ENCODE measurements at regions not wholly inside any gene's neighbourhood (a gene's known extent, or its start where the extent isn't known, plus 50 kb on each side); places are given as distances from the start of the nearest gene placed in this dataset.
A peak's percentile ranks its signal among the peaks of the same experiment; 100 is the strongest.
"Not testable (repeated sequence)": the region's sequence is repeated elsewhere in the genome, so short reads cannot be mapped to it uniquely, and the experiment has no call there.

GRCh38 chr2:190742431-190742830, 93.5 kb downstream of the NAB1 start:
- no peak for DNase-seq
- in situ Hi-C loops (cut with MboI; ENCODE audit: low pct_unique_long_range_greater_than_20kb, low sequenced_read_pairs): no loop called here

- in situ Hi-C loops (cut with MboI; ENCODE audit: low pct_unique_long_range_greater_than_20kb, low sequenced_read_pairs): no loop called here
- DNase-seq: no peak
Measured at GRCh38 chr2:190744041-190744440, 95.2 kb downstream of the NAB1 start.

GRCh38 chr2:190746971-190747761, 98.3 kb downstream of the NAB1 start:
- peak; percentile 16 for DNase-seq
- in situ Hi-C loops (cut with MboI; ENCODE audit: low pct_unique_long_range_greater_than_20kb, low sequenced_read_pairs): no loop called here

GRCh38 chr2:190748966-190749365, 100.1 kb downstream of the NAB1 start:
- in situ Hi-C loops (cut with MboI; ENCODE audit: low pct_unique_long_range_greater_than_20kb, low sequenced_read_pairs): no loop called here
- DNase-seq: no peak

- DNase-seq: no peak
- in situ Hi-C loops (cut with MboI; ENCODE audit: low pct_unique_long_range_greater_than_20kb, low sequenced_read_pairs): no loop called here
Measured at GRCh38 chr2:190755772-190756415, 107.0 kb downstream of the NAB1 start.

- in situ Hi-C loops (cut with MboI; ENCODE audit: low pct_unique_long_range_greater_than_20kb, low sequenced_read_pairs): no loop called here
- no peak for DNase-seq
Measured at GRCh38 chr2:190759749-190760213, 110.9 kb downstream of the NAB1 start.

GRCh38 chr2:190760353-190761150, 111.7 kb downstream of the NAB1 start:
- DNase-seq; in situ Hi-C loops (cut with MboI; ENCODE audit: low pct_unique_long_range_greater_than_20kb, low sequenced_read_pairs): not testable (repeated sequence)

- in situ Hi-C loops (cut with MboI; ENCODE audit: low pct_unique_long_range_greater_than_20kb, low sequenced_read_pairs); DNase-seq: not testable (repeated sequence)
Measured at GRCh38 chr2:190761216-190761615, 112.3 kb downstream of the NAB1 start.

GRCh38 chr2:190762566-190762965, 113.7 kb downstream of the NAB1 start:
- in situ Hi-C loops (cut with MboI; ENCODE audit: low pct_unique_long_range_greater_than_20kb, low sequenced_read_pairs): no loop called here
- DNase-seq: no peak

- no peak for DNase-seq
- in situ Hi-C loops (cut with MboI; ENCODE audit: low pct_unique_long_range_greater_than_20kb, low sequenced_read_pairs): no loop called here
Measured at GRCh38 chr2:190763100-190763499, 114.2 kb downstream of the NAB1 start.

- in situ Hi-C loops (cut with MboI; ENCODE audit: low pct_unique_long_range_greater_than_20kb, low sequenced_read_pairs): no loop called here
- no peak for DNase-seq
Measured at GRCh38 chr2:190763901-190764514, 115.1 kb downstream of the NAB1 start.

- no peak for DNase-seq
- in situ Hi-C loops (cut with MboI; ENCODE audit: low pct_unique_long_range_greater_than_20kb, low sequenced_read_pairs): no loop called here
Measured at GRCh38 chr2:190765386-190766173, 115.0 kb upstream of the GLS start.

GRCh38 chr2:190766174-190766572, 114.4 kb upstream of the GLS start:
- in situ Hi-C loops (cut with MboI; ENCODE audit: low pct_unique_long_range_greater_than_20kb, low sequenced_read_pairs): no loop called here
- DNase-seq: no peak

- in situ Hi-C loops (cut with MboI; ENCODE audit: low pct_unique_long_range_greater_than_20kb, low sequenced_read_pairs): no loop called here
- DNase-seq: peak; percentile 64
Measured at GRCh38 chr2:190766595-190766994, 114.0 kb upstream of the GLS start.

- in situ Hi-C loops (cut with MboI; ENCODE audit: low pct_unique_long_range_greater_than_20kb, low sequenced_read_pairs): no loop called here
- DNase-seq: no peak
Measured at GRCh38 chr2:190767821-190768220, 112.8 kb upstream of the GLS start.

- DNase-seq: no peak
- in situ Hi-C loops (cut with MboI; ENCODE audit: low pct_unique_long_range_greater_than_20kb, low sequenced_read_pairs): no loop called here
Measured at GRCh38 chr2:190769258-190769657, 111.4 kb upstream of the GLS start.

- in situ Hi-C loops (cut with MboI; ENCODE audit: low pct_unique_long_range_greater_than_20kb, low sequenced_read_pairs): no loop called here
- no peak for DNase-seq
Measured at GRCh38 chr2:190771726-190772125, 108.9 kb upstream of the GLS start.

- in situ Hi-C loops (cut with MboI; ENCODE audit: low pct_unique_long_range_greater_than_20kb, low sequenced_read_pairs): no loop called here
- DNase-seq: no peak
Measured at GRCh38 chr2:190780594-190780993, 100.0 kb upstream of the GLS start.

Data from KBM-7 (cell line).